Right cardiac atrium (tissue), 5 donors: ENCODE measurements at regions not wholly inside any gene's neighbourhood (a gene's known extent, or its start where the extent isn't known, plus 50 kb on each side); places are given as distances from the start of the nearest gene placed in this dataset.
"Not testable (repeated sequence)": the region's sequence is repeated elsewhere in the genome, so short reads cannot be mapped to it uniquely, and the experiment has no call there.

Experiments
- ATAC-seq, 2 donors: fragments of 200-7000 bp; cut with Tn5 transposase; one replicate each; pipeline versions ENCODE4 v1.8.0 to v1.9.1; 2020; ENCODE audit warnings: moderate library complexity in 2 of 2, mild to moderate bottlenecking in 1 of 2
- DNase-seq, 3 donors: peaks; one replicate each; pipeline ENCODE4 v3.0.0-alpha.2; 2020
- H3K27ac ChIP-seq: one replicate; pipeline ENCODE4 v1.5.1; 2013; ENCODE audit warnings: mild to moderate bottlenecking, low read length, control low read depth, moderate library complexity
- H3K27me3 ChIP-seq: one replicate; pipeline ENCODE4 v1.6.1; 2013; ENCODE audit not compliant: control insufficient read depth, insufficient read depth
- H3K4me1 ChIP-seq: one replicate; pipeline ENCODE4 v1.6.1; 2013; ENCODE audit warnings: low read length; ENCODE audit not compliant: control insufficient read depth, insufficient read depth
- H3K4me3 ChIP-seq: one replicate; pipeline ENCODE4 v1.5.1; 2013; ENCODE audit warnings: low read length, control low read depth
- H3K9me3 ChIP-seq: one replicate; pipeline ENCODE4 v1.6.1; 2013; ENCODE audit warnings: low read length; ENCODE audit not compliant: control insufficient read depth
- WGBS: extraction: QIAGEN DNeasy Blood & Tissue Kit; methylation state at CpG from one replicate; pipeline ENCODE4 v1.1.7; 2013; 5-methylcytosine and 5-hydroxymethylcytosine counted together
- intact Hi-C, 4 donors: fragments of 100-400 bp; cut with DNase I; formaldehyde crosslinking; loops; one replicate each; pipeline versions ENCODE4 v1.11.0 to v1.14.0; 2022 to 2023
- donor health status: healthy with polysubstance abuse.
- donor health status: DM: no; HTN: yes; CAD: no.
- donor health status: DM: no; HTN: no; CAD: no.
- donor health status: DM: no; HTN: yes; CAD: no; lungs with severe emphysema.
- donor health status: DM: yes; HTN: yes; CAD: no.

GRCh38 chrX:3963980-3964379 is 250.5 kb upstream of the PRKX start:
- H3K27ac ChIP-seq, result no peak overlapping the region
- no peaks in the 10 kb centered on the region for H3K27me3 ChIP-seq
- no peaks in the 10 kb centered on the region for H3K9me3 ChIP-seq
- ATAC-seq (no peak), DNase-seq (no peak)
- intact Hi-C loops, result no loop called here
- no peak overlapping the region for H3K4me3 ChIP-seq
- 48% methylated on average over 6 of the region's 6 CpGs for WGBS
- no peaks in the 10 kb centered on the region for H3K4me1 ChIP-seq

GRCh38 chrX:3962511-3963311 is 249.3 kb upstream of the PRKX start:
- 3% methylated on average over 13 of the region's 13 CpGs for WGBS

DNA sequence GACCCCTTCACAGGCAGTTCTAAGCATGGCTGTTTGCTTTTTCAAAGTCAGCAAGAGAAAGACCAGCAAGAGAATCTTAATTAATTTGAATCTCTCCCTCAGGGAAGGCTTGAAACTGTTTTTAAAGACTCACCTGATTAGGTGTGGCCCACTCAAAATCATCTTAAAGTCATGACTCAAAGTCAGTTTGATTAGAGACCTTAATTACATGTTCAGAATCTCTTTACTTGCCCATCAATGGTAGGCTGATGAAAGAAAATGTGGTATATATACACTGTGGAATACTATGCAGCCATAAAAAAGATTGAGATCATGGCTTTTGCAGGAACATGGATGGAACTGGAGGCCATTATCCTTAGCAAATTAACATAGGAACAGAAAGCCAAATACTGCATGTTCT is 247.5 kb upstream of the PRKX start:
- Histone ChIP-seq H3K27ac (no peak overlapping the region), H3K4me1 (no peaks in the 10 kb centered on the region), H3K4me3 (no peak overlapping the region), H3K27me3 (no peaks in the 10 kb centered on the region), H3K9me3 (no peaks in the 10 kb centered on the region)
- intact Hi-C loops, result no loop called here
- DNase-seq (no peak), ATAC-seq (no peak)

More at GRCh38 chrX:3962511-3963311, 249.3 kb upstream of the PRKX start:
- ATAC-seq (no peak), DNase-seq (no peak)
- Histone ChIP-seq H3K27ac (no peak overlapping the region), H3K4me3 (no peak overlapping the region), H3K27me3 (no peaks in the 10 kb centered on the region), H3K9me3 (no peaks in the 10 kb centered on the region), H3K4me1 (no peaks in the 10 kb centered on the region)
- intact Hi-C loops, result no loop called here

DNA sequence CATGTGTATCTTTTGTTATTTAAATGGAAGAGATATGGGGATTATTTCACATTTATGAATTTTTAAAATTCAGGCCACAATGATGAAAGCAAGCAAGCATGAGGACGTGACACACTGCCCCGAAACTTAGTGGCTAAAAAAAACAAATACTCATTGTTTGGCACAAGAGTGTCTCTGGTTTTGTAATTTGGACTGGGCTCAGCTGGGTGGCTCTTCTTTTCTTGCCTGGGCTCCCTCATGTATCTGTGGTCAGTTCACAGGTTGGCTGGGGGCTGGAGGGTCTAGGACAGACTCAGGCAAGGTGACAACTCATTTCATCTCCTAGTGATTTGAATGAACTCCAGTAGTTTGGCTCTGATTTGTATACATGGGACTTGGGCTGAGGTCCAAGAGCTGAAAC is 238.4 kb upstream of the PRKX start:
- Histone ChIP-seq H3K9me3 (no peaks in the 10 kb centered on the region), H3K4me1 (no peaks in the 10 kb centered on the region), H3K4me3 (no peak overlapping the region), H3K27ac (no peak overlapping the region), H3K27me3 (no peaks in the 10 kb centered on the region)
- 68% methylated on average over 2 of the region's 2 CpGs for WGBS
- ATAC-seq, result no peak
- intact Hi-C loops, result no loop called here
- no peak for DNase-seq

- intact Hi-C loops, result no loop called here
- no peaks in the 10 kb centered on the region for H3K27me3 ChIP-seq
Measured at GRCh38 chrX:3950373-3950772, 236.9 kb upstream of the PRKX start.

DNA sequence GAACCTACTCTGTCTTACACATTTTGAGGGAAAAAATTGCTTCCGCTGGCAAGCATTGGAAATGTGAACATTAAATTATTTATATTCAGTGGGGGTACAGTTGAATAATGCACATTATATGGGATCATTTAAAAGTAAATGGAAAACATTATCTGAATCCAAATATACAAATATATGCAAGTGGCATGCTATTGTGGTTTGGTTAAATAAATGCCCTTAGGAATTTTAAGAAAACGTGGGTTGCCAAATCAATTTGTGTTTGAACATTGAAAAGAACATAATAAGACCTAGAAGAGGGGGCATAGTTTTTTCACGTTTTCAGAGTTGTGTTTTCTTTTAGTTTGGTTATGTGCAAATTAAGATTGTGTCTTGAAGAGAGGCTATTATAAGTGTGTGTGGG is 230.5 kb upstream of the PRKX start:
- intact Hi-C loops, result no loop called here
- H3K4me1 ChIP-seq, result no peaks in the 10 kb centered on the region
- no peak overlapping the region for H3K4me3 ChIP-seq
- H3K27ac ChIP-seq, result no peak overlapping the region
- WGBS, result 56% methylated on average over 3 of the region's 3 CpGs
- no peak for DNase-seq
- no peaks in the 10 kb centered on the region for H3K27me3 ChIP-seq
- ATAC-seq, result no peak
- no peaks in the 10 kb centered on the region for H3K9me3 ChIP-seq

More at GRCh38 chrX:3950373-3950772, 236.9 kb upstream of the PRKX start:
- ATAC-seq, result no peak
- Histone ChIP-seq H3K4me3 (no peak overlapping the region), H3K9me3 (no peaks in the 10 kb centered on the region), H3K4me1 (no peaks in the 10 kb centered on the region), H3K27ac (no peak overlapping the region)
- 69% methylated on average over 3 of the region's 3 CpGs for WGBS
- DNase-seq, result no peak

DNA sequence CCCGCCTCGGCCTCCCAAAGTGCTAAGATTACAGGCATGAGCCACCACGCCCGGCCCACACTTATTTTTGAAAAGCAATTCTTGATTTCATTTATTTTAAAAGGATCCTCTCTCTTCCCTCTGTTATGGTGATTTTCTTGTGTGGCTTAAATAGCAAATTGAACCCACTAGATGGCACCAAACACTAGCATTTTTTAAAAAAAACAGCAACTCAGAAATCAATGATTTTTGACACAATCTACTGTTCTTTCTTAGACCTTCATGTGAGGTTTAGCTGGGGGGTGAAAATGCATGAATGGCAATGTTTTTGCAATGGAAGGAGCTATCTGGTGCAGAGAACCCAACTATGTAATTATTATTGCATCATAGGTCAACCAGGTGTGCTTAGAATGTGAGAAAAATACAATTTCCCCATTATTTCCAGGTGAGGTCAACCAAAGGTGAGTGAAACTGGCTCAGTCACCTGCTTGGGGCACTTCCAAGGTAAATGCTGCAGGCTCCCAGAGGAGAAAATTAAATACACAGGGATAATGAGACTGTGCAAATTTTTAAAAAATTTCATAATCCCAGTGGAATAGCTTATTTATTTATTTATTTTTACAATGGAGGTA is 226.7 kb upstream of the PRKX start:
- Histone ChIP-seq H3K4me1 (no peaks in the 10 kb centered on the region), H3K4me3 (no peak overlapping the region), H3K9me3 (no peaks in the 10 kb centered on the region), H3K27me3 (no peaks in the 10 kb centered on the region), H3K27ac (no peak overlapping the region)
- DNase-seq, result peak in 1 of 3 donors; percentile 13
- 30% methylated on average over 4 of the region's 4 CpGs for WGBS
- intact Hi-C loops, result no loop called here
- no peak for ATAC-seq

- H3K27ac ChIP-seq, result no peak overlapping the region
- no peaks in the 10 kb centered on the region for H3K4me1 ChIP-seq
- DNase-seq (no peak), ATAC-seq (no peak)
- WGBS, result 84% methylated on average over 3 of the region's 3 CpGs
- no peaks in the 10 kb centered on the region for H3K9me3 ChIP-seq
- intact Hi-C loops, result no loop called here
- H3K27me3 ChIP-seq, result no peaks in the 10 kb centered on the region
- no peak overlapping the region for H3K4me3 ChIP-seq
Measured at GRCh38 chrX:3938587-3938986, 225.1 kb upstream of the PRKX start.

DNA sequence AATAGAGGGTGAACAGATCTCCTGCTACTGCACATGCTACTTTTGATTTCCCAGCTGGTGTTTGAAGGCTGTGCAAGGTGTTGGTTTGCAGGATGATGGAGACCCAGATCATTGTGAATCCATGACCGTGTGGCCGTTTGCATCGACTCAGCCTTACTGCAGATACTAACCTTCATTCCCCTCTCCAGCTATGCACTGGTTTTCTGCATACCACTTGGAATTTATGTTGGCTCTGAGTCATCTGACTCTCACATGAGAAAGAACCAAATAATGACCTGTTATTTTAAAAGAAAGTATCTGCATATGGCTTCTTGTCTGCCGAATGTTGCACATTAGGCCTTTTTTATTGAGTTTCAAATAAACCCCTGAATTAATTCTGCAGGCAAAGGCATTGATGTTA is 221.7 kb upstream of the PRKX start:
- H3K9me3 ChIP-seq, ATAC-seq, H3K27ac ChIP-seq, H3K4me1 ChIP-seq, H3K27me3 ChIP-seq, intact Hi-C loops, H3K4me3 ChIP-seq, DNase-seq: not testable (repeated sequence)
- no CpG with 5 or more reads among the region's 4 CpGs for WGBS

DNA sequence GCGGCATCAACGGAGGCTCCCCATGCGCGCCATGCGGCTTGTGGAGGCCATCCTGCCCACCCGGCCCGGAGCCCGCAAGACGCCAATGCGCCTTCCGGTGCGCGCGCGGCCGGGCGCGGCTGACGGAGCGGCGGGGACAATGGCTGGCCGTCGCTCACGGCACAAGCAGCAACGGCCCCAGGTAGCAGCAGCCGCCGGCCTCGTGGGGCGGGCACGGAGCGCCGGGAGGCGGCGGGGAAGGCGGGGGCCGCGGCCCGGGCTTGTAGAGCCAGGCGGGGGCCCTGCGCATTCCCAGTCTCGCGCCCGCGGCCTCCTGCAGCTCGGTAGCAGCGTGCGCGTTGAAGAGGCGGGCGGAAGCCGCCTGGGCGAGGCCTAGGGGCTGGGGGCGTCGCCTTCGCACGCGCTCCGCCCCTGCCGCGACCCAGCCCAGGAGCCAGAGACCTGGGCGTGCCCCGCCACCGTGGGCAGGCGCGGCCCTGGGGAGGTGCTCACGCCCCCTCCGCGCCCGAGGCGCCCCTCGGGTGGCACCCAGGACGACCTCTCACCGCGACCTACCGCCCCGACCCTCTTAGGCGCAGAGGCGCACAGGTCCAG is 207.1 kb upstream of the PRKX start:
- WGBS, result no CpG with 5 or more reads among the region's 78 CpGs
- peak; percentile 65 to 94 for ATAC-seq
- H3K9me3 ChIP-seq, H3K4me1 ChIP-seq, H3K4me3 ChIP-seq, DNase-seq, H3K27ac ChIP-seq, H3K27me3 ChIP-seq, intact Hi-C loops: not testable (repeated sequence)

- no CpG with 5 or more reads among the region's 79 CpGs for WGBS
Measured at GRCh38 chrX:3919668-3920423, 206.4 kb upstream of the PRKX start.

More at GRCh38 chrX:3919668-3920423, 206.4 kb upstream of the PRKX start:
- H3K4me1 ChIP-seq, intact Hi-C loops, DNase-seq, H3K27ac ChIP-seq, H3K4me3 ChIP-seq, H3K27me3 ChIP-seq, H3K9me3 ChIP-seq: not testable (repeated sequence)
- peak in 1 of 2 donors; percentile 46 for ATAC-seq
